Prostate gland (tissue), 2 donors: ENCODE measurements at regions not wholly inside any gene's neighbourhood (a gene's known extent, or its start where the extent isn't known, plus 50 kb on each side); places are given as distances from the start of the nearest gene placed in this dataset.

Experiments used
- CTCF ChIP-seq, 4 experiments: fragments of 200-600 bp in 2 of 4; fragments of 450-650 bp in 2 of 4; sonication (generic) in 2 of 4; IDR thresholded peaks; 1 replicate in 3 of 4; 2 replicates in 1 of 4; pipeline ENCODE4 v1.5.1; 2016 to 2019; ENCODE audit warnings: antibody characterized with exemption in 4 of 4, mild to moderate bottlenecking in 2 of 4, moderate library complexity in 2 of 4
- POLR2A ChIP-seq: fragments of 450-650 bp; IDR thresholded peaks from one replicate; pipeline ENCODE4 v1.6.1; 2016; ENCODE audit warnings: antibody characterized with exemption, mild to moderate bottlenecking

- TF ChIP-seq POLR2A (no peak), CTCF (IDR thresholded peaks at IDR 0.05) (no peak)
Measured at GRCh38 chr18:24766376-24766775, 305.9 kb downstream of the HRH4 start.
